ENCODE measurements at regions not wholly inside any gene's neighbourhood (a gene's known extent, or its start where the extent isn't known, plus 50 kb on each side); places are given as distances from the start of the nearest gene placed in this dataset.
"Not testable (repeated sequence)": the region's sequence is repeated elsewhere in the genome, so short reads cannot be mapped to it uniquely, and the experiment has no call there.

- TF ChIP-seq CTCF (IDR thresholded peaks at IDR 0.05; ENCODE audit: extremely low read depth, insufficient read depth, missing control alignments): no peak
- no peak for DNase-seq (ENCODE audit: low spot score)
- in situ Hi-C loops (cut with MboI; ENCODE audit: low pct_unique_long_range_greater_than_20kb, low sequenced_read_pairs, unreplicated experiment): no loop called here
Observed at GRCh38 chr2:45096996-45097395, 87.7 kb upstream of the SIX2 start.

GRCh38 chr2:45096038-45096437 lies 86.8 kb upstream of the SIX2 start:
- in situ Hi-C loops (cut with MboI; ENCODE audit: low pct_unique_long_range_greater_than_20kb, low sequenced_read_pairs, unreplicated experiment): not testable (repeated sequence)

GRCh38 chr2:45093663-45094062 lies 84.4 kb upstream of the SIX2 start:
- TF ChIP-seq CTCF (IDR thresholded peaks at IDR 0.05; ENCODE audit: extremely low read depth, insufficient read depth, missing control alignments): no peak
- in situ Hi-C loops (cut with MboI; ENCODE audit: low pct_unique_long_range_greater_than_20kb, low sequenced_read_pairs, unreplicated experiment): no loop called here
- DNase-seq (ENCODE audit: low spot score): no peak

More at GRCh38 chr2:45096038-45096437, 86.8 kb upstream of the SIX2 start:
- DNase-seq (ENCODE audit: low spot score): not testable (repeated sequence)

GRCh38 chr2:45093181-45093580 lies 83.9 kb upstream of the SIX2 start:
- DNase-seq (ENCODE audit: low spot score): no peak
- in situ Hi-C loops (cut with MboI; ENCODE audit: low pct_unique_long_range_greater_than_20kb, low sequenced_read_pairs, unreplicated experiment): no loop called here
- TF ChIP-seq CTCF (IDR thresholded peaks at IDR 0.05; ENCODE audit: extremely low read depth, insufficient read depth, missing control alignments): no peak

DNA sequence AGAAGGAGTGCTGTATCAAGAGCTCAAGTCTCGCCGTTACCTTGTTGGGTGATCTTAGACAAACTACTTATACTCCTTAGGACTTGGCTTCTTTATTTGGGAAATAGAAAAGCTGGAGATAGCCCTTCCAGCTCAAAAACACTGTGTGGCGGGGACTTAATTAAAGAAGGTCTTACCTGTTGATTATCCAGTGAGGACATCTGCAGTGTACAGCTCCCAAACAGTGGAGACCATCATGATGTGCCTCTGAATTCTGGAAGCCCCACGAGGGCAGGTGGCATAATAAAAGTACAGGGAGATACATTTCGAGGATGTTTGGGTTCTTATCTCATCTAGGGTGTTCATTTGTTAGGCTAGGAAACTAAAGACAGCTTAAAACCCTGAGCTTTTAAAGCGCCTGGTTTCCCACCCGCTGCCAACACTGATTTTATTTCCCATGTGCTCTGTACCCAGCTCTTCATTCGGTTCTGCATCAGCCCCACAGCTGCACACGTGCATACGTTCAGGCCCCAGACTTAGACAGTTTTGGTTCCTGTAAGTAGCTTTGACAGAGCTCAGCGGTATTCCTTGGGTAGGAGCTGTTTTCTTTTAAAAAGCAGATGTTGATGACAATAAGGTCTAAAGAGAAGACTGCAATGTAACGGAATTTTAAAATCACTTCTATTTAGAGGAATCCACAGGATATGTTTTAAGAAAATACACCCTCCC lies 80.5 kb upstream of the SIX2 start:
- DNase-seq (ENCODE audit: low spot score): no peak
- TF ChIP-seq CTCF (IDR thresholded peaks at IDR 0.05; ENCODE audit: extremely low read depth, insufficient read depth, missing control alignments): no peak
- in situ Hi-C loops (cut with MboI; ENCODE audit: low pct_unique_long_range_greater_than_20kb, low sequenced_read_pairs, unreplicated experiment): no loop called here

DNA sequence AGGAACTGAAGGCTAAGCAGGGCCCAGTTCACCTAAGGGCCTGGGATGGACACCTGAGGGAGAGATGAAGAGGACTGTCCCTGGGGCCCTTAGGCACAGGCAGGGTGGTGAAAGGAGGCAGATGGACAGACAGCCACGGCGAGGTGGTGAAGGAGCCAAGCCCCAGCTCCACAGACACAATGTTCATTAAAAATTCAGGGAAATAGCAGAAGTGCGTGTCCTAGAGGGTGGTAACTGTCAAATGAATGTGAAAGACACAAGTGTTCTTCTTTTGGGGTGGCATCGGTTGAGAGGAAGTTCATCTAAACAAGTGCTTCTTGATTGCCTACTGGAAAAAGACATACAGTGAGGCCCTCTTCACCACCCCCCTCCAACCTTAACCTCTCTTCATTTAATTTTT lies 76.2 kb upstream of the SIX2 start:
- no peak for DNase-seq (ENCODE audit: low spot score)
- in situ Hi-C loops (cut with MboI; ENCODE audit: low pct_unique_long_range_greater_than_20kb, low sequenced_read_pairs, unreplicated experiment): no loop called here

More for the DNA sequence above, 76.2 kb upstream of the SIX2 start:
- TF ChIP-seq CTCF (IDR thresholded peaks at IDR 0.05; ENCODE audit: extremely low read depth, insufficient read depth, missing control alignments): no peak
